Ramos (cell line): ENCODE measurements at regions not wholly inside any gene's neighbourhood (a gene's known extent, or its start where the extent isn't known, plus 50 kb on each side); places are given as distances from the start of the nearest gene placed in this dataset.

Experiments
- in situ Hi-C: fragments of 300-500 bp; cut with MboI; formaldehyde crosslinking; loops from one replicate; pipeline ENCODE4 v1.14.3; 2022; ENCODE audit warnings: low sequenced_read_pairs; ENCODE audit not compliant: unreplicated experiment

DNA sequence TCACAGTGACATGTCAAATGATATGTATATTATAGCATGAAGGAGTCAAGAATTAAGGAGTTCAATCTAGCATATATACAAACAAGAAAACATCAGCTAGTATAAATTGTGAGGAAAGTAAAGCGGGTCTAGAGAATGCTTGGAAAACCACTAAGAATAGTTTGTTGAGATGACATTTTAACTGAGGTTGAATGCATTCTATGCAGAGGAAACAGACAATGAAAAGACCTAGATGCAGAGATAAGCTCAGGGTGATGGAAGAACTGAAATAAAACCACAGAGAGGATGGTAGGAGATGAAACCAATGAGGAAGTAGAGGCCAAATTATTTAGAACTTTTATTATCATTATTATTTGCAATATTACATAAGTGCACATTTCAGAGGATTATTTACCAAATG is 803.6 kb upstream of the FANCL start:
- in situ Hi-C loops: loop anchor here (25.0 kb wide), 1 partner anchor 1543 kb away; no protein-coding TSS in a partner anchor

DNA sequence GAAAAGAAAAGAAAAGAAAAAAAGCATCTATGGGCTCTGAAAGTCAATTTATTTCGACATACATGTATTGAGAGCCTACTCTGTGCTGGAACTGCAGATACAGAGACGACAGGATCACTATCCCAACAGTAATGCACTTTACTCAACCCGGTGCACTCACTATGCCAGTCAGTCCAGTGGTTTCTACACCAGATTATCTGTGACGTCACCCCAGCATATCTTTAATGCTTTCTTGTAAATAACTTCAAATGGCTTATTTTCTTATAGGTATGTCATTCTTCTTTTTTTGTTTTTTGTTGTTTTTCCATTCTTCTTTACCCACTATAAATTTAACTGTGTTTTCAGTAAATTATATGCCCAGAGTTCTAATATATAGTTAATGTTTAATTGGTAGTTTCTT is 800.0 kb upstream of the FANCL start:
- in situ Hi-C loops: loop anchor here (25.0 kb wide), 1 partner anchor 1546 kb away; no protein-coding TSS in a partner anchor

DNA sequence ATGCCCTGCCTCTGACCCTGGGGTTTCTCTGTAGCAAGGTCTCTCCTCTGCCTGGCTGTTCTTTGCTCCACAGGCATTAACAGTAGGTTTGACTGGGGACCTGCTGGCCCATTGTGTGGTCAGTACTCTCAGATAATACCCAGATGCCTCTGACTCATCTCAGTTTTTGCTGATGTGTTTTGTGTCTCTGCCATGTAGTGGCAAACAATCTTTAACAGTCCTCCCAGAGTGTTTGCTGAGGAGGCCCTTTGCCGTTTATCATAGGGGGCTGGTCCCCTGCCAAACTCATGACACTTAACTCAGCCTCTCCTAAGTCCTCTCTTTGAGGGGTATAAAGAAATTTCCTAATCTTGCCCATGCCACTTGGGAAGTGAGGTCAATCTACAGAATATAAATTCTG is 793.7 kb upstream of the FANCL start:
- in situ Hi-C loops: loop anchor here (25.0 kb wide), 1 partner anchor 1552 kb away; no protein-coding TSS in a partner anchor

- in situ Hi-C loops: loop anchor here (25.0 kb wide), 1 partner anchor 1553 kb away; no protein-coding TSS in a partner anchor
These were observed 793.0 kb upstream of the FANCL start for GRCh38 chr2:59034106-59034505.

DNA sequence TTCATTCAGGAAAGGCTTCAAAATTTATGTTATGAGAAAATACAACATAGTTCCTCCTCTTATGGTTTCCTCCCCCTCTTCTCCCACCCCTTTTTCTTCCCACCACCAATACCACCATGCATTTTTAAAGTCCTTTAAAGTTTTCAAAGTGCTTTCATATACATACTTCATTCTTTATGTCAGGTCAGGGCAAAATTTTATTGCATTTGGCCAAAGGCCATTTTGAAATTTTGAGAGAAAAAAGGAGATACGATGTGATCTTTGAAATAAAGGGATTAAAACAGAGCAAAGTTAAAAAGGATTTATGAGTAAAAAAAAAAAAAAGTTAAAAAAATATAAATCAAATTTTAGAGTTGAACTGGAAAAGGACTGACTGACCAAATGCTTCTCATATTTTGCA is 792.5 kb upstream of the FANCL start:
- in situ Hi-C loops: loop anchor here (25.0 kb wide), 1 partner anchor 1554 kb away; no protein-coding TSS in a partner anchor

- in situ Hi-C loops: loop anchor here (25.0 kb wide), 1 partner anchor 1555 kb away; no protein-coding TSS in a partner anchor
These were observed 791.4 kb upstream of the FANCL start for GRCh38 chr2:59032499-59032898.

- in situ Hi-C loops: loop anchor here (25.0 kb wide), 1 partner anchor 1558 kb away; no protein-coding TSS in a partner anchor
These were observed 787.9 kb upstream of the FANCL start for GRCh38 chr2:59029058-59029457.

DNA sequence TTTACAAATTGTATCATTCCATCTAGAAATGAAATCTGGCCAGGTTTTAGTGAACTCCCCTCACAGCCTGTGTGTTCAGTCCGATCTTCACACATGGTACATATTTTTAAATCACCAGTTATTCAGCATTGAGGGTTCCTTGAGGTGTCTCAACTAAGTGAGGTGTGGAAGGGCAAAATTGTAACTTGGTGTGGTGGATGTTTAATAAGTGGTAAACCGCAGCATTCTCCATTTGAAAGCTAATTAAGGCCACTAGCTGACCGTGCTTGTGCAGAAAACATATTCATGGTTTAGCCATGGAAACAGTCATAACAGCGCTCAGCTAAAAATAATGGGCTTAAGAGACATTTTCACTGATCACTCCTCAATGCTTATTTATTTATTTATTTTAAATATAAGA is 786.2 kb upstream of the FANCL start:
- in situ Hi-C loops: loop anchor here (25.0 kb wide), 1 partner anchor 1560 kb away; no protein-coding TSS in a partner anchor

DNA sequence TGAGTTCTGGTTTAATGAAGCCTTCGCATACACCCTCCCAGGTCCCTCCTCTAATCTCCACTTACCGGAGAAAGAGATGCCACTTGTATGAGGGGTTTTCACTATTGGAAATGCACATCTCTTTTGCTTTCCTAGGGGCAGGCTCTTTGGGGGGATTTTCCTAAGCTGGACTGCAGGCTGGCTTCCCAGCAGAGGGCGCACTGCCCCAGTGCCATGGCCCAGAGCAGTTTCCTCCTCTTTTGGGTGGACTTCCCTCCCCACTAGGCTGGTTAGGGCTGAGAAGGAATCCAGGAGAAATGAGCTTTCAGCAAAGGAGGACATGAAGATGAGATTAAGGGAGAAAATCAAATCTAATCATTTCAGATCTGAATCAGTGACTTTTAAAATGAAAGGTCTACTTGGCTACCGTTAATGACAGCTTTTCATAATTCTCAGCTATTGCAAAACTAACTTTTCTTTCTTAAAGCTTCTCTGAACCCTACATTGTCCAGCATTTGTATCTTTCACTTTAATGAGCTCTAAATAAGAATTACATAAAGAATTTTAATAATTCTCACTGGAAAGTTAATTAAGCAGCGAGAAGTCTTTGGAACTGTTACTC is 784.1 kb upstream of the FANCL start:
- in situ Hi-C loops: loop anchor here (25.0 kb wide), 1 partner anchor 1562 kb away; no protein-coding TSS in a partner anchor

DNA sequence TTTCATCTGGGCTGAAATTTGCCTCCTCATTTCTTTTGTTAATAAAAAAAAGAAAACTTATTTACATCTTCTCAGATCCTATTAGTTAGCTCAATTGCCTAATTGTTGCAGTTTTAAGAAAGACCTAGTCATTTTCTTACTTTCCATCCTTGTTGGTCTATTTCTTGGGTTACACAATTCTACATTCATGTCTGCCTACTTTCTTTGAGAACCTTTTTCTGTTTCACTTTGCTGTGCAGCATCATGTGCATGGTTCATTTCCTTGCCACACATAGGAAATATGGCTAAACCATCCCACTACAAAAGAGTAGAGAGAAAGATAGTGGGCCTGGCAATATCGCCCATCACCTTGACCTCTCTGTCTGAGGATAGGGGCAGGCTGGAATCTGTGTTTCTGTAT is 780.7 kb upstream of the FANCL start:
- in situ Hi-C loops: no loop called here

GRCh38 chr2:59019566-59020159 is 778.5 kb upstream of the FANCL start:
- in situ Hi-C loops: no loop called here

DNA sequence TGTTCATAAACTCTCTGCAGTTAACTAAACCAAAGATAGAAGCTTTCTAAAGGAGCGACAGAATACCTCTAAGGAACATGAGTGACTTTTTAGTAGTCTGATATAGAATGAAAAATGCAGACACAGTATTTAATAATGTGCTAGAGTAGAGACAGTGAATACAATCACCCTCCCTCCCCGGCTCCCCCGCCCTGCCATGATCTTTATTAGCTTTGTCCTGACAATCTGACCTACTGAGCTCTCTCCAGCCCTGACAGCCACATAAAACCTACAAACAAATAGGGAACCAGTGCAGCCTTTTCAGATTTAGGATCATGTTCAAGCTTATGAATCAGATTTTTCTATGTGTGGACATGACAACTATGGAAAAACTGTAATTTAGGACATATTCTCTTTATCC is 777.6 kb upstream of the FANCL start:
- in situ Hi-C loops: no loop called here

DNA sequence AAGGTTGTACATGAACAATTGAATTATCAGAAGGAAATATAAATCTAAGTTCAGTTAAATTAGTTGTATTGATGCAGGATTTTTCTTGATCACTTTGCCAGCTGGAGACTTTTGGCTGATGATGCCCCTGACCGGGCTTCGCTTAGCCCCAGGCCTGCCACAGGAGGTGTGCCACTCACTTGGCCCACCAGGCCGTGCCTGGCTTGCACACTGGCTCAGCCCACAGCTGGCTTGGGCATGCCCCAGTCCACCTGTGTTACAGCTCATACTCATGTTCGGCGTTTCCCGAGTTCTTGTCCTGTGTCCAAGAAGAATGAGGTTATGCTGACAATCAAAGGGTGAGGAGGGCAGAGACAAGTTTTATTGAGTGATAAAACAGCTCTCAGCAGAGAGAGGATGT is 773.9 kb upstream of the FANCL start:
- in situ Hi-C loops: no loop called here

GRCh38 chr2:59012971-59013370 is 771.8 kb upstream of the FANCL start:
- in situ Hi-C loops: no loop called here

GRCh38 chr2:59012234-59012633 is 771.1 kb upstream of the FANCL start:
- in situ Hi-C loops: no loop called here

DNA sequence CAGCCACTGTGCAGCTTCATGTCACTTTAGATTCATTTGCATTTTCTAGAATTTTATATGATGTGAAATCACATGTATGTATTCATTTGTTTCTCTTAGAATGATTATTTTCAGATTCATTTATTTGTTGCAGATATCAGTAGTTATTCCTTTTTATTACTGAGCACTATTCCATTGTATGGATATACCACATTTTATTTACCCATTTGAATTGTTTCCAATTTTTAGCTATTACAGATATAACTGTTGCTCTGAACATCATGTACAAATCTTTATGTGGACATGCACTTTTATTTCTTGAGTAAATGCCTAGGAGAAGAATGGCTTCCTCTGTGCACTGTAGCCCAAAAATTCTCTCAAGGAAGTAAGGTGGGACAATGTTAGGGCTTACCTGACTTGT is 767.8 kb upstream of the FANCL start:
- in situ Hi-C loops: no loop called here

DNA sequence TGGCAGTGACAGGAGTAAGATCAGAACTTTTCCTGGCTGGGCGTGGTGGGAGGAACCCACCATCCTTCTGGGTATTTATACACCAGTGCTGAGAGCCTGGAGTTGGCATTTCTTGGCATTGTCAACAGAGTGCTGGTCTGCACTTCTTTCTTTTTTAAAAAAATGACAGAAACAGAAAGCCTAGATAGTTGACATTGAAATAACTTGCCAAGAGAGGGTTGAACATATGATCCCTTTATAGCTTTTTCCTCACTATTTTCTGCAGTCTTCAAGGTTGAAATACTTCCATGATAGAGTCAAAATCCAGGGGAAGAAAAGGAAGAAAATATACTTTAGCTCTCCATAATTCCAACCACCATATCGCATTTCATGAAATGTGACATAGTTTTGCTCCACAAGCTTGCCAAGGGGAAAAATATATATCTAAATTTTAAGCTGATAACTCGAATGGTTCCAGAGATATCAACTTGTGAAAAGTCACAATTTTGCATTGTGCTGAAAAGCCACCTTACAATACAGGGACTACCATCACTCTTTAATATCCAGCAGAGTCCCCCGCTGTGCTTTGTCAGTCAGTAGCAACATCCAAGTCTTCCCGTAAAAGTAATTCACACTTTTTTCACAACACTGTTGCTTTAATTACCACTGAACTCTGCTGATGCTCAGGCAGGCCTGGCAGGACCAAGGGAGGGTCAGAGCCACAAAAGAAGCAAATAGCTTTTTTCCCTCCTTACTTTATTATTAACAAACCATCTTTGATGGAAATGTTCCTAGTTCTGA is 764.9 kb upstream of the FANCL start:
- in situ Hi-C loops: no loop called here

- in situ Hi-C loops: no loop called here
These were observed 763.5 kb upstream of the FANCL start for GRCh38 chr2:59004621-59005020.

GRCh38 chr2:59000796-59001195 is 759.7 kb upstream of the FANCL start:
- in situ Hi-C loops: no loop called here

DNA sequence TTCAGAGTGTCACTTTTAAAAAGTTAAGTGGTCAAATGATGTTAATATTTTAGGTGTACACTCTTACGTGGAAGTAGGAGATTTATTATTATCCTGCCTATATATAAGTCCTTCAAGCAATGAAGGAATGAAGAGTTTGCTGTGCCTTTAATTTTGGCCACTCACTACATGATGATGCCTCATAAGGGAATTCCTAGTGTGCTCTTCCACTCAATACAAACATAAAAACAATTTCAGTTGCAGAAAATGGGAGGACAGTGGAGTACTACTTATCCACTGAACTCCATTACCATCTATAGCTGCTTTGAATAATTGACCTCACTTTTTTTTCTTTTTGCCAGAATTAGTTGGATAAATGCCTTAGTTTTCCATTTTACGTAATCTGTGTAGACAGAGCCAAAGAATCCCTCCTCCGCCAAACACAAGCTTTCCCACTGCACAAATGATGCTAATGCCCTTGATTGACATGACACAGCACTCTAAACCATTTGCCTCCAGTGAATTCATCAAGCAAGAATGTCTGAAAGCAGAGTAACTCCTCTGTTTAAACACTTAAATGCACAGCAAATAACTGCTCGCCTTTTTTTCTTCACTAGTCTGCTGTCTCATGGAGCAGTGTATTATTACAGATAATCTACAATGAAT is 751.1 kb upstream of the FANCL start:
- in situ Hi-C loops: no loop called here

DNA sequence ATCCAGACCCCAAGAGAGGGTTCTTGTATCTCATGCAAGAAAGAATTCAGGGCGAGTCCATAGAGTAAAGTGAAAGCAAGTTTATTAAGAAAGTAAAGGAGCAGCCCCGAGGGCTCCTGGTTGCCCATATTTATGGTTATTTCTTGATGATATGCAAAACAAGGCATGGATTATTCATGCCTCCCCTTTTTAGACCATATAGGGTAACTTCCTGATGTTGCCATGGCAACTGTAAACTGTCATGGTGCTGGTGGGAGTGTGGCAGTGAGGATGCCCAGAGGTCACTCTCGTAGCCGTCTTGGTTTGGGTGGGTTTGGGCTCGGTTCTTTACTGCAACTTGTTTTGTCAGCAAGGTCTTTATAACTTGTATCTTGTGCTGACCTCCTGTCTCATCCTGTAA is 750.2 kb upstream of the FANCL start:
- in situ Hi-C loops: no loop called here
